ENCODE measurements at regions not wholly inside any gene's neighbourhood (a gene's known extent, or its start where the extent isn't known, plus 50 kb on each side); places are given as distances from the start of the nearest gene placed in this dataset.

- TF ChIP-seq, protein P1, sequence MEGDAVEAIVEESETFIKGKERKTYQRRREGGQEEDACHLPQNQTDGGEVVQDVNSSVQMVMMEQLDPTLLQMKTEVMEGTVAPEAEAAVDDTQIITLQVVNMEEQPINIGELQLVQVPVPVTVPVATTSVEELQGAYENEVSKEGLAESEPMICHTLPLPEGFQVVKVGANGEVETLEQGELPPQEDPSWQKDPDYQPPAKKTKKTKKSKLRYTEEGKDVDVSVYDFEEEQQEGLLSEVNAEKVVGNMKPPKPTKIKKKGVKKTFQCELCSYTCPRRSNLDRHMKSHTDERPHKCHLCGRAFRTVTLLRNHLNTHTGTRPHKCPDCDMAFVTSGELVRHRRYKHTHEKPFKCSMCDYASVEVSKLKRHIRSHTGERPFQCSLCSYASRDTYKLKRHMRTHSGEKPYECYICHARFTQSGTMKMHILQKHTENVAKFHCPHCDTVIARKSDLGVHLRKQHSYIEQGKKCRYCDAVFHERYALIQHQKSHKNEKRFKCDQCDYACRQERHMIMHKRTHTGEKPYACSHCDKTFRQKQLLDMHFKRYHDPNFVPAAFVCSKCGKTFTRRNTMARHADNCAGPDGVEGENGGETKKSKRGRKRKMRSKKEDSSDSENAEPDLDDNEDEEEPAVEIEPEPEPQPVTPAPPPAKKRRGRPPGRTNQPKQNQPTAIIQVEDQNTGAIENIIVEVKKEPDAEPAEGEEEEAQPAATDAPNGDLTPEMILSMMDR (IDR thresholded peaks at IDR 0.05; ENCODE audit: unreplicated experiment): no peak
- Mint-ChIP-seq H3K4me1 (no peaks in the 10 kb centered on the region), H3K9me3 (no peaks in the 10 kb centered on the region), H3K27ac (no peak overlapping the region), H3K4me3 (no peak overlapping the region), H3K27me3 (ENCODE audit: low read depth) (no peaks in the 10 kb centered on the region), H3K36me3 (no peaks in the 10 kb centered on the region)
- DNase-seq (ENCODE audit: low spot score in 2 of 2, unreplicated experiment in 2 of 2): no peak
These were observed 159.8 kb downstream of the KITLG start for GRCh38 chr12:88420457-88420856.

GRCh38 chr12:88424791-88425730 lies 155.2 kb downstream of the KITLG start:
- TF ChIP-seq, protein P1 (IDR thresholded peaks at IDR 0.05; ENCODE audit: unreplicated experiment): no peak
- H3K27ac Mint-ChIP-seq: no peak overlapping the region
- no peaks in the 10 kb centered on the region for H3K27me3 Mint-ChIP-seq (ENCODE audit: low read depth)
- no peak overlapping the region for H3K4me3 Mint-ChIP-seq
- peaks cover 9% of the 10 kb centered on the region for H3K36me3 Mint-ChIP-seq
- peaks cover 17% of the 10 kb centered on the region for H3K9me3 Mint-ChIP-seq
- no peak for DNase-seq (ENCODE audit: low spot score in 2 of 2, unreplicated experiment in 2 of 2)
- no peaks in the 10 kb centered on the region for H3K4me1 Mint-ChIP-seq

- H3K27ac Mint-ChIP-seq: no peak overlapping the region
- no peaks in the 10 kb centered on the region for H3K4me1 Mint-ChIP-seq
- no peak overlapping the region for H3K4me3 Mint-ChIP-seq
- peaks cover 9% of the 10 kb centered on the region for H3K36me3 Mint-ChIP-seq
- peaks cover 17% of the 10 kb centered on the region for H3K9me3 Mint-ChIP-seq
- H3K27me3 Mint-ChIP-seq (ENCODE audit: low read depth): no peaks in the 10 kb centered on the region
- TF ChIP-seq, protein P1 (IDR thresholded peaks at IDR 0.05; ENCODE audit: unreplicated experiment): no peak
- DNase-seq (ENCODE audit: low spot score in 2 of 2, unreplicated experiment in 2 of 2): no peak
These were observed 151.9 kb downstream of the KITLG start for GRCh38 chr12:88428350-88428749.

DNA sequence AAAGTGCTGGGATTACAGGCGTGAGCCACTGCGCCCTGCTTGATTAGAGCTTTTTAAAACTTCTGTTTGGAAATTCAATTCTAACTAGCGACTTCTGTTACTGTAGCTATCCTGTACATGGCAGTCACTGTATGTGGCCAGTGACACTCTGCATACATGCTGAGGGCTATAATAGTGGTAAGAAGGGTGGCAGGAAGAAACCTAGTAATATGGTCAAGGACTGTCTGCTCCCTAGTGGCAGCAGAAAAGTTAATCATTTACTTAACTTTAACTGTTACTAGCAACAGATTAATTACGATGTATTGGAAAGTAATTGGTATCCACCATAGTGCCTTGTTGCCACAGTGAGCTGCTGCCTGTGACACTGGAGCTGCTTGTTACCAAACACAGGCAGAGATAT lies 149.0 kb downstream of the KITLG start:
- Mint-ChIP-seq H3K27me3 (ENCODE audit: low read depth) (no peaks in the 10 kb centered on the region), H3K36me3 (peaks cover 9% of the 10 kb centered on the region), H3K4me3 (no peak overlapping the region), H3K4me1 (peaks cover 3% of the 10 kb centered on the region), H3K9me3 (peaks cover 21% of the 10 kb centered on the region), H3K27ac (no peak overlapping the region)
- DNase-seq (ENCODE audit: low spot score in 2 of 2, unreplicated experiment in 2 of 2): no peak
- TF ChIP-seq, protein P1 (IDR thresholded peaks at IDR 0.05; ENCODE audit: unreplicated experiment): no peak

GRCh38 chr12:88432531-88433490 lies 147.5 kb downstream of the KITLG start:
- TF ChIP-seq, protein P1 (IDR thresholded peaks at IDR 0.05; ENCODE audit: unreplicated experiment): no peak
- Mint-ChIP-seq H3K36me3 (peaks cover 9% of the 10 kb centered on the region), H3K27ac (no peak overlapping the region), H3K9me3 (peaks cover 14% of the 10 kb centered on the region), H3K4me1 (peaks cover 3% of the 10 kb centered on the region), H3K27me3 (ENCODE audit: low read depth) (no peaks in the 10 kb centered on the region), H3K4me3 (no peak overlapping the region)
- no peak for DNase-seq (ENCODE audit: low spot score in 2 of 2, unreplicated experiment in 2 of 2)
